ENCODE measurements at regions not wholly inside any gene's neighbourhood (a gene's known extent, or its start where the extent isn't known, plus 50 kb on each side); places are given as distances from the start of the nearest gene placed in this dataset.
A peak's percentile ranks its signal among the peaks of the same experiment; 100 is the strongest.

DNA sequence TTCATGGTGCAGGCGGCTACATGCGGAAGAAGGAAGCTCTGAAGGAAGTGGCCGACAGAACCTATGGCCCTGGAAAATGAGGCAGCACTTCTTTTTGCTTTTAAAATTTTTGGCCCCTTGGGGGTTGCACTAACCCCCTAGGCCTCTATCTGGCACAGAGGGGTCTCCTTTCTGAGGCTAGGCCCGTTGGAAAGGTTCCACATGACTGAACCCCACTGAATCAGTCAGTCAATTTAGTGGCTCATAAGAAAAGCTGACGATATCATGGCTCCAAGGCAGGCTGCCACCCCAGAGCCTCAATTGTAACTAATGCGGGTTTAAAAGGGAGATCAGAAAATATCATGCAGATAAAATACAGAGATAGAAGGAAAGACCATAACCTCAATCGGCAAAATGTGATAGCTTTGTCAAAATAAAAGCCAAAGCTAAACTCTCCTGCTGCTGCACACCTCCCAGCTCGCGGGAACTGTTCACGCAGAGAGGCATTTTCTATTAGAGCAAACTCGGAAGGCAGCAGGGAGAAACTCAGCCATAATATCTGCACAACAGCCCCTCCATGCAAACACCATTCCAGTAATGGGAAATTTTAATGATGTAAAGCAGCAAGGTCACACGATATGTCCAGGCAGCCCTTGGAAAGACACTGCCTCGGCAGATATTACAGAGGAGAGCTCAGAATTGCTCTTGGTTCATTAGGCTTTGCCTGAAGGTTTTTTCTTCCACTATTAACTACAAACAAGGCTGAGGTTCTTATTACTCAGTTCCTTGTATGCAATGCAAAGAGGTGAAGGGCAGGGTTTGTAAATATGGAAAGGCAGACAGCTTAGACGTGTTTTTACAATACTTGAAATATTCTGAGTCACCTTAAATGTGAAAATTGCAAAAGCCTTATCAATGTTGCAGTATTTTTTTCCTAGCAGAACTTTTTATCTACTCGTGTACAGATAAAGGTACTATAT lies 200.4 kb upstream of the PMFBP1 start:
- no peak for ATAC-seq
- DNase-seq = no peak
- intact Hi-C loops (cut with DNase I) = no loop called here

DNA sequence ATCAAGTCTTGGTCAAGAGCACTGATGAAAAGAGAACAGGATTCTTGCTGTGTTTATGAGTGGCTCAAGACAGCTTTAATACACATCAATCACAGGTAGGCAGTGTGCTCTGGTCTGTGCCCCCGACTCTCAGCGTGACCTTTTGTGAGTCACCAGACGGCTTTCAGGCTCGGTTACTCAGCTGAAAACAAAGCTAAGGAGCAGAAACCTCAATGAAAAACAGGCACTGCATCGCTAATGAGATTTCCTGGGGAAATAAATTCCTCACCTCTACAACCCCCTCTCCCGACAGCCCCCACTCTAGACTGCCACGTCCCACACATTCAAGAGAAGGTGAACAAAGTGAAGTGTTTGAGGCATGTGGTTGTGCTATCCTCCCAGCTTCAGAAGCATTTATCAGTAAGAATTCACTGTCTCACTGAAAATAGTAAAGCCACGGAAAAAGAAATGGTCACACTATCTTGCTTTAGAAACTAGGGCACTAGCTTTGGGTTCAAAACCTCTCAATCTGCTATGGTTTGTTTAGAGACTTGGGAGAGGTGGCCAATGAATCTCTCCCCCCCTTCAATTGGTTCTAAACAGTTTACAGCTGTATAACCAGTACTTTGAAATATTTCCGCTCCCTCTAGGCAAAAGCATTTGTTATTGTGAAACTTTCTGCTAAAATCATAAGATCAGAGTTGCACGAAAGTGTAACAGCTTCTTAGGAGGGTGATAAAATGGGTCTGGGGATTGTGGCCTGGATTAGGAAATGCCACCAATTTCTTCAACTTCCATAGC lies 199.5 kb upstream of the PMFBP1 start:
- Histone ChIP-seq H3K9me3 (peaks cover 0 to 10% of the 10 kb centered on the region in 2 donors), H3K36me3 (no peaks in the 10 kb centered on the region), H3K4me3 (no peak overlapping the region), H3K4me1 (no peaks in the 10 kb centered on the region), H3K27me3 (no peaks in the 10 kb centered on the region), H3K27ac (no peak overlapping the region)
- peak in 1 of 4 donors; percentile 44 for DNase-seq
- peak; percentile 92 for ATAC-seq
- TF ChIP-seq, protein P1, sequence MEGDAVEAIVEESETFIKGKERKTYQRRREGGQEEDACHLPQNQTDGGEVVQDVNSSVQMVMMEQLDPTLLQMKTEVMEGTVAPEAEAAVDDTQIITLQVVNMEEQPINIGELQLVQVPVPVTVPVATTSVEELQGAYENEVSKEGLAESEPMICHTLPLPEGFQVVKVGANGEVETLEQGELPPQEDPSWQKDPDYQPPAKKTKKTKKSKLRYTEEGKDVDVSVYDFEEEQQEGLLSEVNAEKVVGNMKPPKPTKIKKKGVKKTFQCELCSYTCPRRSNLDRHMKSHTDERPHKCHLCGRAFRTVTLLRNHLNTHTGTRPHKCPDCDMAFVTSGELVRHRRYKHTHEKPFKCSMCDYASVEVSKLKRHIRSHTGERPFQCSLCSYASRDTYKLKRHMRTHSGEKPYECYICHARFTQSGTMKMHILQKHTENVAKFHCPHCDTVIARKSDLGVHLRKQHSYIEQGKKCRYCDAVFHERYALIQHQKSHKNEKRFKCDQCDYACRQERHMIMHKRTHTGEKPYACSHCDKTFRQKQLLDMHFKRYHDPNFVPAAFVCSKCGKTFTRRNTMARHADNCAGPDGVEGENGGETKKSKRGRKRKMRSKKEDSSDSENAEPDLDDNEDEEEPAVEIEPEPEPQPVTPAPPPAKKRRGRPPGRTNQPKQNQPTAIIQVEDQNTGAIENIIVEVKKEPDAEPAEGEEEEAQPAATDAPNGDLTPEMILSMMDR (IDR thresholded peaks at IDR 0.05) = no peak
- intact Hi-C loops (cut with DNase I) = no loop called here

More for the DNA sequence above, 200.4 kb upstream of the PMFBP1 start:
- TF ChIP-seq, protein P1 (IDR thresholded peaks at IDR 0.05) = no peak
- Histone ChIP-seq H3K36me3 (no peaks in the 10 kb centered on the region), H3K4me1 (no peaks in the 10 kb centered on the region), H3K9me3 (peaks cover 0 to 2% of the 10 kb centered on the region in 2 donors), H3K27ac (no peak overlapping the region), H3K4me3 (no peak overlapping the region), H3K27me3 (no peaks in the 10 kb centered on the region)

DNA sequence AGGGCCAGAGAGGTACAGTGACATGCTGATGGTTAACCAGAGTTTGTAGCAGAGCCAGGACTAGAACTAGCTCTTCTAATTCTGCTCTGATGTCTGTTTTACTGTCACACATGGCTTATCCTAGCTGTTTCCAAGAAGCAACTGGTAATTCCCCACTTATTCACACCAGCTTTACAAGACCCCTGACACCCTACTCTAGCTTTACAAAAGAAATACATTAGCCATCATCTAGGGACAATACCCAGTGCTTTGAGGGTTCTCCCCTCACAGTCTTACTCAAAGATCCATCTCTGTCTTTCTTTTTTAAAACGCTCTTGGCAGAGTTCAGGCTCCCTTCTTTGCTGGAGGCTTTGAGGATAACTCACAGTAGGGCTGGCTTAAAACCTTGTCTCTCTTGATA lies 197.3 kb upstream of the PMFBP1 start:
- TF ChIP-seq, protein P1 (IDR thresholded peaks at IDR 0.05) = no peak
- H3K27ac ChIP-seq = no peak overlapping the region
- intact Hi-C loops (cut with DNase I) = no loop called here
- no peak for ATAC-seq
- no peaks in the 10 kb centered on the region for H3K27me3 ChIP-seq
- H3K4me3 ChIP-seq = no peak overlapping the region
- no peaks in the 10 kb centered on the region for H3K36me3 ChIP-seq
- no peaks in the 10 kb centered on the region for H3K4me1 ChIP-seq
- DNase-seq = no peak
- peaks cover 0 to 22% of the 10 kb centered on the region in 2 donors for H3K9me3 ChIP-seq

DNA sequence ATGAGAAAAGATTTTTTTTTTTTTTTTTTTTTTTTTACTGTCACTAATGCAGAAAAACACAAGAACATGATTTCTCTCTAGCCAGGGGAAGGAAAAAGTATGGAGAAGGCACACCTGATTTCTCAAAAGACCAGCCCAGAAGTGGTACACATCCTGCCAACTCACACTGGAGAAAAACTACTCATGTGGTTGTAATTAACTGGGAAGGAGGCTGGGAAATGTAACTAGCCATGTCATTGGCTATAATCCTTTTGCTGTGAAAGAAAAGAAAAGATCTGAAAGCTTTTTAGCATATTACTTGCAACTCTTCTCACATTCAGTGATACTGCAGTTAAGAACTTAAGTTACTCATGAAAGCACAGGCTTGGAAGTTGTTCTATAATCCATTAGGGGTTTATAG lies 195.9 kb upstream of the PMFBP1 start:
- no peak for ATAC-seq
- TF ChIP-seq, protein P1 (IDR thresholded peaks at IDR 0.05) = no peak
- intact Hi-C loops (cut with DNase I) = no loop called here
- H3K27me3 ChIP-seq = no peaks in the 10 kb centered on the region
- H3K9me3 ChIP-seq = peaks cover 0 to 22% of the 10 kb centered on the region in 2 donors
- no peak overlapping the region for H3K4me3 ChIP-seq
- H3K27ac ChIP-seq = no peak overlapping the region
- no peaks in the 10 kb centered on the region for H3K36me3 ChIP-seq
- no peak for DNase-seq
- H3K4me1 ChIP-seq = no peaks in the 10 kb centered on the region

DNA sequence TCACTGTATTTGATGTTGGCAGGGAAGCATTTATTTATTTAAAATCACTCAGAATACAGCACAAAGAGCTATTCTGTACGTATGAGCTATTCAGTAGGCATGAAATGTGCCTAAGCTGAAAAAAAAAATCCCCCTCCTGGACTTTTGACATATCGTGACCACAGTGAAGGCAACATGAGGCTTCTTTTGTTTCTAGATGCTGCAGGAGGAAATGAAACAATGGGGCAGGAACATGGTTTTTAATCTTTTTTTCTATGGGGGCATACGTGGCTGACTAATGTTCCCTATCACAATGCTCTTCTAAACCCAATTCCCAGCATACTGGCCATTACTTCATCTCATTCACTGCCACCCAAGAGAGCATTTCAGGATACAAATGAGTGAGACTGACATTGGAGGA lies 191.0 kb upstream of the PMFBP1 start:
- TF ChIP-seq, protein P1 (IDR thresholded peaks at IDR 0.05) = no peak
- Histone ChIP-seq H3K36me3 (no peaks in the 10 kb centered on the region), H3K4me1 (no peaks in the 10 kb centered on the region), H3K4me3 (no peak overlapping the region), H3K9me3 (peaks cover 0 to 22% of the 10 kb centered on the region in 2 donors), H3K27ac (no peak overlapping the region), H3K27me3 (no peaks in the 10 kb centered on the region)
- ATAC-seq (no peak), DNase-seq (no peak)
- intact Hi-C loops (cut with DNase I) = no loop called here
